ENCODE measurements at regions not wholly inside any gene's neighbourhood (a gene's known extent, or its start where the extent isn't known, plus 50 kb on each side); places are given as distances from the start of the nearest gene placed in this dataset.
A peak's percentile ranks its signal among the peaks of the same experiment; 100 is the strongest.
"Not testable (repeated sequence)": the region's sequence is repeated elsewhere in the genome, so short reads cannot be mapped to it uniquely, and the experiment has no call there.

DNA sequence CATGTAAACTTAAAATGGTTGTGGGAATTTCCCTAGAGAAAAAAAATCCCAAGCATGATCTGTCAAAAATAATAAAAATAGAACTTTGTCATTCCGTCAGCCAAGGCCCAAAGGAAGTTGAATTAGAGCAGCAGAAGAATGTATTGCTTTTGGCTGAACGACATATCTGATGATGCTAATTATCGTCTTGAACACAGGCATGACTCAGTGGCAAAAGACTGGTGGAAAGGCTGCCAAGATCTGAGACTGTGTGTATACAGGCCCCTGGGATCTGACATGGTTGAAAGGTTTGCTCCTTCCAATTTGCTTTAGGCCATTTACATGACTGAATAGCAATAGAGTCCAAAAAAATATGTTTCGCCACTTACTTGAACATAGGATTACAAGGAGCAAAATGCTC, 1057.1 kb upstream of the CRIM1 start:
- DNase-seq (ENCODE audit: low spot score): peak; percentile 82

- DNase-seq (ENCODE audit: low spot score): no peak
These were observed 1058.2 kb upstream of the CRIM1 start for GRCh38 chr2:35297403-35297802.

GRCh38 chr2:35294636-35295263, 1060.8 kb upstream of the CRIM1 start:
- DNase-seq (ENCODE audit: low spot score): no peak

GRCh38 chr2:35293261-35293660, 1062.3 kb upstream of the CRIM1 start:
- no peak for DNase-seq (ENCODE audit: low spot score)

DNA sequence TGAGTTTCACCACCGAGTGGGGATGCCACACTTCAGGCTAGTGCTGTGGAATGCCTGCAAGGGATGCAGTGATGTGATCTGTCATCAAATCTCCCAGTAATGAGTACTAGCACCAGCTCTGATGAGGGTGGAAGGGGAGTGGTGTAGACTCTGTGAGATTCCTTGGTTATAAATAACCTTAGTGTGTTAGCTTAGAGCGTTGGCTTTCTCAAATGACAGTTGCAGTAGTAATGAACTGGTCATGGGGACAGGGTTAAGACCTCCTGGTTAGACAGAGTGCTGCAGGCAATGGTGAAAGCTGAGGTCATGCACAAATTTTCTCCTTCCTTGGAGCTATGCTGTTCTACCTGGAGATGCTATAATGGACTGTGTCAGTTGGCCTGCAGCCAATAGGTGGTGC, 1063.4 kb upstream of the CRIM1 start:
- no peak for DNase-seq (ENCODE audit: low spot score)

DNA sequence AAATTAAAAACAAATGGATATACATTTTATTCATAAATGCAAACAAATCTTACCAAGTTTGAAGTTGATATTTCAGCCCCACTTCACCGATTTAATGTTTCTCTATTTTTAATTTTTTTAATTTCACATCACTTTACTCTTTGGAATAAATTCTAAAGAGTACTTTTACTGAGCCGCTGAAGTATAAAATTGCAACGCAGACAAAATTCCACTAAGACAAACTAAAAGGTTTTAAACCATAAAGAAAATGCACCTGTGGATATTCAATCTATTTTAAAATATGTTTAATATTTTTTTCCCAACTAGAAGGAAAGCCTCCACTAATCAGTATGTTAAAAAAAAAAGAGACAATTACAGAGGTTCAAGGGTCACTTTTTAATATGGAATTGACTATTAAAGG, 1073.9 kb upstream of the CRIM1 start:
- DNase-seq (ENCODE audit: low spot score): no peak

- no peak for DNase-seq (ENCODE audit: low spot score)
These were observed 1099.8 kb upstream of the CRIM1 start for GRCh38 chr2:35255826-35256225.

- no peak for DNase-seq (ENCODE audit: low spot score)
These were observed 1104.4 kb upstream of the CRIM1 start for GRCh38 chr2:35251156-35251555.

DNA sequence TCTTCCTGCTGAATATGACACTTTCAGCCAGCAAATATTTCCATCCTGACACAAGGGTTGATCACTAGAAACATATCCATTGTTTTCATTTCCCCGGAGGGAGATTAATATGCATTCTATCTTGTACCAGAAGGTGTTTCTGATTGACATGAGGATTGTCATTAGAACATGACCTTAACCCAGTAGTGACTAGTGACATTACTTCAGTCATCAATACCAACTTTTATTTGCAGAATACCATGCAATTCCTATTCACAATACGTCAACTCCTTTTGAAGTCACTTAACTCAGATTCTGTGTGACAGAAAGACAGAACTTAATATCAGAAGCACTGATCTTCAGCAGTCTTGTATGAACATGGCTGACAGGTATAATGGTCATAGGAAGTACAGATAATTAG, 1108.9 kb upstream of the CRIM1 start:
- no peak for DNase-seq (ENCODE audit: low spot score)

DNA sequence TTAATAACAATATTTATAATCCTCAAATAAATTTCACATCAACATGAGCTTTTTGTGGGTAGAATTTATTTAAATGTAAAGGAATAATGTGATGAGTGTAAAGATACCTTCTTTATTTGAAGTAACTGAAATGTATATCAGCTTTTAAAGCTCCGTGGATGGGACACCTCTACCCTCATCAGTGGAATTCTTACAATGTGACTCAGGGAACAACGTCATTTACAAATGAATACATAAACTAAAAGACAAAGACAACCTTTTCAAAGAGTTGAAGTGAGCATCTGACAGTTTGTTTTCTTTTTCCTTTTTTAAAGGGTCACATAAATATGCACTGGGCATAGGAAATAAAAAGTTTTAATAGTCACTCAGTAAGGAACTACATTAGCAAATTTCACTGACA, 1127.0 kb upstream of the CRIM1 start:
- DNase-seq (ENCODE audit: low spot score): peak; percentile 4

DNA sequence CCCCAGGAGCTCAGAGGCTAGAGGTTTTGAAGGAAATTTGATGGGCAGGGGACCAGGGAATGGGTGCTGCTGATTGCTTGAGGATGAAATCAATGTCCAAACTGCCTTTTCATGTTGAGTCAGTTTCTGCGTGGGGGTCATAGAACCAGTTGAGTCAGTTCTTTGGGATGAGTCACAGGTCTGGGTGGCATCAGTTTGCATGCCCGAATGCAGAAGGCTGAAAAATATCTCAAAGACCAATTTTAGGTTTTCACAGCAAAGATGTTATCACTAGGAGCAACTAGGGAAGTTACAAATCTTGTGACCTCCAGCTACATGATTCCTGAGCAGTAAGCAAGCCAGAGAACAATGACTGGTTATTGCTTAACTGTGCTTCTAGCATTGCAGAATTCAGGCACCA, 1135.1 kb upstream of the CRIM1 start:
- DNase-seq (ENCODE audit: low spot score): peak; percentile 40

DNA sequence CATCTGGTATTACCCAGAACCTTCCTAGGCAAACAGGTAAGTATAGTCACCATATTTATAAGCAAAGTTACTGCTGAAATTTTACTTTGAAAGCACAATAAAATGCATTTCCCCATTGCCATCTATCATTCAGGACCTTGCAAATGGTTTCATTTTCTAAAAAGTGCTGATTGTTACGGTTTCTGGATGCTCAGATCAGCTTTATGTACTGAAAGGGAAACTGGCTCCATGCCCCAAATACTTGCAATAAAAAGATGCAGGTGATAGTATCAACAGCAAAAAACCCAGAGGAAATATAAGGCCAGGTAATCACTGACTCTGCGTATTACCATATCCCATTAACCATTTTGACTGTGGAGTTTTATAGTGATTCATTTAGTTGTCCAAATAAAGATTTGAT, 1150.7 kb upstream of the CRIM1 start:
- DNase-seq (ENCODE audit: low spot score): no peak

DNA sequence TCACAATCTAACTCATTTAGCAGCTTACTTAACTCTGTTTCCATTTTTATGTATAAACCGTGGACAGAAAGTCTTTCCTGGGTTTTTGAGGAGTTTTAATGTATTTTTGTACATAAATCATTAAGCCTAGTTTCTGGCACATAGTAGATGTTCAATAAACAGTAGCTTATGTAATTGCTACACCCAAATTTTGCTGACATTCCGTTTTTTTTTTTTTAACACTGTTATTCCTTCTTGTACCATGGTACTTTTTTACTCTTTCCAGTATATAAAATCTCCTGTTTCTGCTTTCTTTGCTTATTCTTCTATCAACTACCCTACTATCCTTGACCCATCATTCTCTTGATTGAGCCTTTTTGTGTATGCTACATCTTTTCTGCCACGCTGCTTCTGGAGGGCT, 1151.3 kb upstream of the CRIM1 start:
- no peak for DNase-seq (ENCODE audit: low spot score)

- DNase-seq (ENCODE audit: low spot score): peak; percentile 13
These were observed 1156.3 kb upstream of the CRIM1 start for GRCh38 chr2:35199298-35199697.

DNA sequence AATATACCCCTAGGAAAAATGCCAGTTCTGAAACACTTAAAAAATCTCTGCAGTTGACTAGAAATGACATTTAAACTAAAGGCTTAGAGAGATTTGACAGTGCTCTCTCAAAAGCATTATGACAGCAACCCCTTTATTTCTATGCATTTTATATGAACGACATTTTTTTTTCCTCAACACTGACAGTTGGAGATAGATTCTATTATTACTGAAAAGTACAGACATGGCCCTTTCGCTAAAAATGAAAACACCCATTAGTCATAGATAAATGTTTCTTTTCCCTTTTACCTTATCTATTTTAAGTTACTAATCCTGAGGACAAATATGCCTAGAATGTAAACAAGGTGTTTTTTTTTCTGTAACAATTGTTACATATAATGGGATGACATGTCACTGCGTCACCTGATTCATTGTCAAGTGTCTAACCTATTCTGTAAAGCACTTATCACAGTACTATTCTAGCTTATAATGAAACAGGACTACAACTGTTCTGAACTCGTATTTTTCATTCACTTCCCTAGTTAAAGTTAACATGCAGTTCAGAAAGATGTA, 1169.6 kb upstream of the CRIM1 start:
- DNase-seq (ENCODE audit: low spot score): no peak

GRCh38 chr2:35184471-35184870, 1171.1 kb upstream of the CRIM1 start:
- DNase-seq (ENCODE audit: low spot score): peak; percentile 81

DNA sequence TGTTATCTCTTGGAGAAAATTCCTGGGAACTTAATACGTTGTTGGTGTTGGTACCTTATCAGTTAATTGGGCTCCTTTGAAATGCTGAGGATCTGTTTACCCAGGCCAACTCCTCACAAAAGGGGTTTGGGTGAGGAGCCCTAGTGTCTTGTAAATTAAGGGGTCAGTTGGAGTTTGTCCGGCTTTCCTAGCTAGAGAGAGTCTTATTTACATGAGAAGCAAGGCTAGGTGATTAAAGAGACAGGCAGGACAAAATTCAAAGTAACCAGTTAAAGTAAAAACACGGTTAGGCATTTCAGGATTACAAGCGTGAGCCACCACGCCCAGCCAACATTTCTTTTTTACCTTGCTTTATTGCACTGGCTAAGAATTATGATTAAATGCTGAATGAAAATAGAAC, 1178.9 kb upstream of the CRIM1 start:
- DNase-seq (ENCODE audit: low spot score): not testable (repeated sequence)

DNA sequence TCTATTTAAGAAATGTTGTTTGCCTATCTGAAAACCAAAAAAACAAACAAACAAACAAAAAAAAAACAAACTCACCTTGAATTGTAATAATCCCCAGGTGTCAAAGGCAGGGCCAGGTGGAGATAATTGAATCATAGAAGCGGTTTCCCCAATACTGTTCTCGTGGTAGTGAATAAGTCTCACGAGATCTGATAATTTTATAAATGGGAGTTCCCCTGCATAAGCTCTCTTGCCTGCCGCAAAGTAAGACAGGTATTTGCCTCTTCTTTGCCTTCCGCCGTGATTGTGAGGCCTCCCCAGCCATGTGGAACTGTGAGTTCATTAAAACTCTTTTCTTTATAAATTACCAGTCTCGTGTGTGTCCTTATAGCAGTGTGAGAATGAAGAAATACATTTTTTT, 1180.7 kb upstream of the CRIM1 start:
- no peak for DNase-seq (ENCODE audit: low spot score)

DNA sequence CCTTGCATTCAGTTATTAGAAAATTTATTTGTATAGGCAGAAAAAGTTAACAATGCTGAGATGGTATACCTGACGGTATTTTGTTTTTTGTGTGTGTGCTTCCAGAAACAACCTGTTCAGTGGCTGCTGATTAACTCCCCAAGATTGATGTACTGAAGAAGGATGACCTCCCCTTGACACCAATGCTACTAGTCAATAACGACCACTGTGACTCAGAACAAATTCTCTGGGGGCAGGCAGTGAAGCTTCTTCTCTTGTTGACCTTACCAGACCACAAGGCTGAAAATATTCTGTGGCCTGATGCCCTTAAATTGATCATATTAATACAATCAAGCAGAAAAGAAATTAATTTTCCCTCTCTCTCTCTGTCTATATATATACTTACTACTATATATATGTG, 1182.9 kb upstream of the CRIM1 start:
- DNase-seq (ENCODE audit: low spot score): no peak

DNA sequence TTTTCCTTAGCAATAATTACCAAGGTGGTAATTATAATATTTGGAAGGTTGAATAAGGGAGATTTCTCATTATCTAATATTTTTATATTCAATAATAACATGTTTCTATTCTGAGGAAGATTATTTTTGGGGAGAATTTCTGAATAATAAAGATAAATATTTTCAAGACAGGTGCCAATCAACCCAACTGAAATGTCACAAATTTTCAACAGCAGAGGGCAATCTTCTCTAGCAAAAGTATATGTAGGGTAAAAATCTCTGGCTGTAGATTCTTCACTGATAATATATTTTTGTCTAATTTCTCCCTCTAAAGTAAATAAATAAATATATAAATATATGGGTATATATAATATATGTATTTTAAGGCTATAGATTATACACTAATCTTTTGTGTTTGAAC, 1187.2 kb upstream of the CRIM1 start:
- DNase-seq (ENCODE audit: low spot score): no peak

GRCh38 chr2:35163948-35164347, 1191.6 kb upstream of the CRIM1 start:
- DNase-seq (ENCODE audit: low spot score): no peak

DNA sequence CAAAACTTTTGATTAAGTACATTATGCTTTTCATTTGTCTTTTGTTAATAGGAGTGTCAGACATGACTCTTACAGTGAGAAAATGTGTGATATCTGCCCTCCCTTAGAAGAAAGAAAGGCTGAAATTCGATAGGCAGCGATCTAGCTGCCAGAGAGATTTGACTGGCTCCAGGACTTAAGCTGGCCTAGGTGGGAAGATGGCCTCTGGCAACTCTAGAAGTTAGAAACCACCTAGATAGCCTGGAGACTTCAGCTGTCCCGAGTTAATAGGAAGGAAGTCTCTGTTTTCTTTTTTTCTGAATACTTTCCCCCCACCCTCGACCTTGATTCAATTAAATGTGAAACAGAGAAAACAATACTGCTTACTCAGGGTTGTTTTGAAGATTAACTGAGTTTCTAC, 1194.7 kb upstream of the CRIM1 start:
- DNase-seq (ENCODE audit: low spot score): no peak

DNA sequence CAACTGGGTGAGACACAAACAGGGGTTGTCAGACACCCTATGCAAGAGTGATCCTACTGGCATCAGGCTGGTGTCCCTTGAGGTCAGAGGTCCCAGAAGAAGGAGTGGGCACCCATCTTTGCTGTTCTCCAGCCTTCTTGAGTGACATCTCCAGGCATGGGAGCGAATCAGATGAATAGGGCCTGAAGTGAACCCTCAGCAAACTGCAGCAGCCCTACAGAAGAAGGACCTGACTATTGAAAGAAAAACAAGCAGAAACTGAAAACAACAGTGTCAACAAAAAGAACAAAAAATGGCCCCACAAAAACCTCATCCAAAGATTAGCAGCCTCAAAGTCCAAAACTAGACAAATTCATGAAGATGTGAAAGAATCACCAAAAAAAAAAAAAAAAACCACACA, 1229.7 kb upstream of the CRIM1 start:
- no peak for DNase-seq (ENCODE audit: low spot score)

DNA sequence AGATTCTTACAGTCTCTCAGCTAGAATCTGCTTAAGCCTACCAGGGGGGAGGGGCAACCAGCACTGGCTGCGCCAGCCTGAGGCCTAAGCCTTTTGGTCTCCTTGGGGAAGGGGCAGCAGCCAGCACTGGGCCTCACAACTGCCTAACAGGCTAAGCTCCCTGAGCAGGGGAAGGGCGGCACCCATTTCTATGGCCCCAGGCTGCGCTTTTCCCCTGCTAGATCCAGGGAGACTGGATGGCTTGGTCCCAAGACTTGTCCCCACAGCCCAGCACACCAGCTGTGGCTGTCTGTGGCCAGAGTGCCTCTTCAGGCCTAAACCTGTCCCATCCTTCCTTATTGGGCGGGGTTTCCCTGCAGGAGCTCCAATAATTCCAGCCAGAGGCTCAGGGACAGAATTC, 1230.3 kb upstream of the CRIM1 start:
- DNase-seq (ENCODE audit: low spot score): no peak

DNA sequence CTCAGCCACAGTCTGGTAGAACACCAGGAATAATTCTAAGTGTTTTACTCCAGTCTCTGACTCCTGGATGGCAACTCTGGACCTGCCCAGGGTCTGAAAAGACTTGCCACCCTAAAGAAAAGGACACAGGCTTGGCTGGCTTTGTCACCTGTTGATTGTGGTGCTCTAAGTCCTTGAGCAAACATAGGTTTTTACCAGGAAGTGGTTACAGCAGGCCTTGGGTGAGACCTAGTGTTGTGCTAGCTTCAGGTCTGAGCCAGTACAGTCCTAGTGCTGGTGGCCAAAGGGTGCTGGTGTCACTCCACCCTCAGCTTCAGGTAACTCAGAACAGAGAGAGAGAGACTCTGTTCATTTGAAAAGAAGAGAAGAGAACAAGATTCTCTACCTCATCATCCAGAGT, 1239.4 kb upstream of the CRIM1 start:
- DNase-seq (ENCODE audit: low spot score): no peak

All from COLO829 (cell line).